Nephron (organoid): ENCODE measurements at regions not wholly inside any gene's neighbourhood (a gene's known extent, or its start where the extent isn't known, plus 50 kb on each side); places are given as distances from the start of the nearest gene placed in this dataset.

Experiments used
- H3K27ac Mint-ChIP-seq, 3 experiments: 2 replicates each; pipeline ENCODE4 v1.8.0; 2020; ENCODE audit warnings: mixed read lengths in 3 of 3, mild to moderate bottlenecking in 2 of 3, moderate library complexity in 1 of 3
- H3K27me3 Mint-ChIP-seq: 2 replicates; pipeline ENCODE4 v1.8.0; 2021; ENCODE audit warnings: low read depth, mild to moderate bottlenecking, moderate library complexity, mixed read lengths
- H3K36me3 Mint-ChIP-seq: 2 replicates; pipeline ENCODE4 v1.8.0; 2020; ENCODE audit warnings: low read depth, mixed read lengths
- H3K4me1 Mint-ChIP-seq: 2 replicates; pipeline ENCODE4 v1.8.0; 2020; ENCODE audit warnings: mixed read lengths
- H3K4me3 Mint-ChIP-seq, 3 experiments: 2 replicates each; pipeline ENCODE4 v1.8.0; 2020; ENCODE audit warnings: mild to moderate bottlenecking in 3 of 3, mixed read lengths in 3 of 3, moderate library complexity in 2 of 3
- H3K9me3 Mint-ChIP-seq: 2 replicates; pipeline ENCODE4 v1.8.0; 2020; ENCODE audit warnings: mixed read lengths
- CTCF ChIP-seq, 3 experiments: fragments of 200-600 bp; sonication (generic); IDR thresholded peaks; one replicate each; pipeline ENCODE4 v1.5.0; 2021; ENCODE audit warnings: antibody characterized with exemption in 3 of 3; ENCODE audit not compliant: unreplicated experiment in 3 of 3

- TF ChIP-seq CTCF (IDR thresholded peaks at IDR 0.05; ENCODE audit: unreplicated experiment in 3 of 3) = no peak
- H3K4me1 Mint-ChIP-seq = no peaks in the 10 kb centered on the region
- H3K4me3 Mint-ChIP-seq = no peak overlapping the region
- no peak overlapping the region for H3K27ac Mint-ChIP-seq
- no peaks in the 10 kb centered on the region for H3K9me3 Mint-ChIP-seq
- no peaks in the 10 kb centered on the region for H3K36me3 Mint-ChIP-seq
- peaks cover 6% of the 10 kb centered on the region for H3K27me3 Mint-ChIP-seq
Observed at GRCh38 chr12:126952096-126953007, 1314.6 kb upstream of the TMEM132C start.

- H3K4me1 Mint-ChIP-seq = no peaks in the 10 kb centered on the region
- H3K27ac Mint-ChIP-seq = no peak overlapping the region
- no peak for TF ChIP-seq CTCF (IDR thresholded peaks at IDR 0.05; ENCODE audit: unreplicated experiment in 3 of 3)
- no peaks in the 10 kb centered on the region for H3K9me3 Mint-ChIP-seq
- no peaks in the 10 kb centered on the region for H3K36me3 Mint-ChIP-seq
- peaks cover 10% of the 10 kb centered on the region for H3K27me3 Mint-ChIP-seq
- no peak overlapping the region for H3K4me3 Mint-ChIP-seq
Observed at GRCh38 chr12:126953365-126953889, 1313.5 kb upstream of the TMEM132C start.

- Mint-ChIP-seq H3K36me3 (no peaks in the 10 kb centered on the region), H3K4me1 (no peaks in the 10 kb centered on the region), H3K4me3 (no peak overlapping the region), H3K27ac (no peak overlapping the region), H3K9me3 (no peaks in the 10 kb centered on the region), H3K27me3 (peaks cover 4% of the 10 kb centered on the region)
- TF ChIP-seq CTCF (IDR thresholded peaks at IDR 0.05; ENCODE audit: unreplicated experiment in 3 of 3) = no peak
Observed at GRCh38 chr12:126960221-126960620, 1306.7 kb upstream of the TMEM132C start.

- Mint-ChIP-seq H3K36me3 (no peaks in the 10 kb centered on the region), H3K9me3 (no peaks in the 10 kb centered on the region), H3K27me3 (peaks cover 4% of the 10 kb centered on the region), H3K4me1 (no peaks in the 10 kb centered on the region), H3K27ac (no peak overlapping the region), H3K4me3 (no peak overlapping the region)
- no peak for TF ChIP-seq CTCF (IDR thresholded peaks at IDR 0.05; ENCODE audit: unreplicated experiment in 3 of 3)
Observed at GRCh38 chr12:126960709-126961108, 1306.3 kb upstream of the TMEM132C start.

- Mint-ChIP-seq H3K9me3 (no peaks in the 10 kb centered on the region), H3K27me3 (peaks cover 9% of the 10 kb centered on the region), H3K27ac (no peak overlapping the region), H3K36me3 (no peaks in the 10 kb centered on the region), H3K4me1 (no peaks in the 10 kb centered on the region), H3K4me3 (no peak overlapping the region)
- TF ChIP-seq CTCF (IDR thresholded peaks at IDR 0.05; ENCODE audit: unreplicated experiment in 3 of 3) = no peak
Observed at GRCh38 chr12:126963825-126964224, 1303.1 kb upstream of the TMEM132C start.

GRCh38 chr12:126966498-126966897 lies 1300.5 kb upstream of the TMEM132C start:
- no peak for TF ChIP-seq CTCF (IDR thresholded peaks at IDR 0.05; ENCODE audit: unreplicated experiment in 3 of 3)
- H3K4me1 Mint-ChIP-seq = no peaks in the 10 kb centered on the region
- no peak overlapping the region for H3K4me3 Mint-ChIP-seq
- H3K36me3 Mint-ChIP-seq = no peaks in the 10 kb centered on the region
- no peaks in the 10 kb centered on the region for H3K9me3 Mint-ChIP-seq
- no peak overlapping the region for H3K27ac Mint-ChIP-seq
- H3K27me3 Mint-ChIP-seq = peaks cover 16% of the 10 kb centered on the region
